ENCODE measurements at regions not wholly inside any gene's neighbourhood (a gene's known extent, or its start where the extent isn't known, plus 50 kb on each side); places are given as distances from the start of the nearest gene placed in this dataset.

GRCh38 chr3:144173491-144173890 lies 201.9 kb downstream of the DIPK2A start:
- no peak for TF ChIP-seq CTCF (IDR thresholded peaks at IDR 0.05; ENCODE audit: extremely low read depth, missing control alignments)
- no peak for DNase-seq (ENCODE audit: low spot score)

- no peak for TF ChIP-seq CTCF (IDR thresholded peaks at IDR 0.05; ENCODE audit: extremely low read depth, missing control alignments)
- no peak for DNase-seq (ENCODE audit: low spot score)
These were observed 204.2 kb downstream of the DIPK2A start for GRCh38 chr3:144175644-144176425.

GRCh38 chr3:144177649-144178048 lies 206.0 kb downstream of the DIPK2A start:
- no peak for DNase-seq (ENCODE audit: low spot score)
- no peak for TF ChIP-seq CTCF (IDR thresholded peaks at IDR 0.05; ENCODE audit: extremely low read depth, missing control alignments)

- TF ChIP-seq CTCF (IDR thresholded peaks at IDR 0.05; ENCODE audit: extremely low read depth, missing control alignments) = no peak
- DNase-seq (ENCODE audit: low spot score) = no peak
These were observed 207.0 kb downstream of the DIPK2A start for GRCh38 chr3:144178607-144179006.

GRCh38 chr3:144181062-144181461 lies 209.4 kb downstream of the DIPK2A start:
- TF ChIP-seq CTCF (IDR thresholded peaks at IDR 0.05; ENCODE audit: extremely low read depth, missing control alignments) = no peak
- no peak for DNase-seq (ENCODE audit: low spot score)

GRCh38 chr3:144182501-144182900 lies 210.9 kb downstream of the DIPK2A start:
- no peak for TF ChIP-seq CTCF (IDR thresholded peaks at IDR 0.05; ENCODE audit: extremely low read depth, missing control alignments)
- DNase-seq (ENCODE audit: low spot score) = no peak

- DNase-seq (ENCODE audit: low spot score) = no peak
- no peak for TF ChIP-seq CTCF (IDR thresholded peaks at IDR 0.05; ENCODE audit: extremely low read depth, missing control alignments)
These were observed 213.7 kb downstream of the DIPK2A start for GRCh38 chr3:144185276-144185675.
